RWPE1 (cell line): ENCODE measurements at regions not wholly inside any gene's neighbourhood (a gene's known extent, or its start where the extent isn't known, plus 50 kb on each side); places are given as distances from the start of the nearest gene placed in this dataset.

ENCODE experiments used
- CTCF ChIA-PET: fragments of 350-600 bp; sonication (Branson Sonifier 250); formaldehyde crosslinking; extraction: SDS; loops from one replicate; lab custom pipeline; 2021; lab: Yijun Ruan, JAX
- POLR2A ChIA-PET: fragments of 400-600 bp; formaldehyde crosslinking; extraction: SDS; loops from one replicate; lab custom pipeline; 2020; ENCODE audit warnings: antibody characterized with exemption; ENCODE audit not compliant: low non-redundant PET; lab: Yijun Ruan, JAX
- DNase-seq: peaks from one replicate; pipeline ENCODE4 v3.0.0; 2012; ENCODE audit warnings: low spot score
- H3K27ac ChIP-seq: fragments of 450-650 bp; 2 replicates; pipeline ENCODE4 v1.5.1; 2017
- TF ChIP-seq, protein P1 (sequence below): fragments of 450-650 bp; conservative IDR thresholded peaks from 2 replicates; pipeline ENCODE4 v1.5.1; 2017; ENCODE audit warnings: low read depth, mild to moderate bottlenecking

DNA sequence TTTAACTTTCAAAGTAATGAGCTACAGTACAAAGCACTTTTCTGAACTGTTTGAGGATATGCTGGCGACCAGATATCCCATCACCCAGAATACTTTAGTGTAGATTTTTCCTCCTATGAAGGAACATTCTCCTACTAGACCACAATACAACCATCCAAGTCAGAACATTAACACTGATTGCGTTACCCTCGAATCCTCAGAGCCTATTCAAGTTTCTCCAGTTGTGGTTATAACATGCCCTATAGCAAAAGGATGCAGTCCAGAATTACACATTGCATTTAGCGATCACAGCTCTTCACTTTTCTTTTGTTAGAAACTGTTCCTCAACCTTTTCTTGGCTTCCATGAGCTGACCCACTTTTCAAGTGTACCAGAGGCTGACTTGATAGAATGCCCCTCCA, 87.4 kb upstream of the SOX4 start:
- DNase-seq: no peak
- ChIA-PET POLR2A (no interaction called here), CTCF (interaction anchor here (0.9 kb wide), 1 partner anchor 82 kb away, joined by 4 read pairs; no protein-coding TSS in a partner anchor)
- TF ChIP-seq, protein P1, sequence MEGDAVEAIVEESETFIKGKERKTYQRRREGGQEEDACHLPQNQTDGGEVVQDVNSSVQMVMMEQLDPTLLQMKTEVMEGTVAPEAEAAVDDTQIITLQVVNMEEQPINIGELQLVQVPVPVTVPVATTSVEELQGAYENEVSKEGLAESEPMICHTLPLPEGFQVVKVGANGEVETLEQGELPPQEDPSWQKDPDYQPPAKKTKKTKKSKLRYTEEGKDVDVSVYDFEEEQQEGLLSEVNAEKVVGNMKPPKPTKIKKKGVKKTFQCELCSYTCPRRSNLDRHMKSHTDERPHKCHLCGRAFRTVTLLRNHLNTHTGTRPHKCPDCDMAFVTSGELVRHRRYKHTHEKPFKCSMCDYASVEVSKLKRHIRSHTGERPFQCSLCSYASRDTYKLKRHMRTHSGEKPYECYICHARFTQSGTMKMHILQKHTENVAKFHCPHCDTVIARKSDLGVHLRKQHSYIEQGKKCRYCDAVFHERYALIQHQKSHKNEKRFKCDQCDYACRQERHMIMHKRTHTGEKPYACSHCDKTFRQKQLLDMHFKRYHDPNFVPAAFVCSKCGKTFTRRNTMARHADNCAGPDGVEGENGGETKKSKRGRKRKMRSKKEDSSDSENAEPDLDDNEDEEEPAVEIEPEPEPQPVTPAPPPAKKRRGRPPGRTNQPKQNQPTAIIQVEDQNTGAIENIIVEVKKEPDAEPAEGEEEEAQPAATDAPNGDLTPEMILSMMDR: no peak
- no peak overlapping the region for H3K27ac ChIP-seq

DNA sequence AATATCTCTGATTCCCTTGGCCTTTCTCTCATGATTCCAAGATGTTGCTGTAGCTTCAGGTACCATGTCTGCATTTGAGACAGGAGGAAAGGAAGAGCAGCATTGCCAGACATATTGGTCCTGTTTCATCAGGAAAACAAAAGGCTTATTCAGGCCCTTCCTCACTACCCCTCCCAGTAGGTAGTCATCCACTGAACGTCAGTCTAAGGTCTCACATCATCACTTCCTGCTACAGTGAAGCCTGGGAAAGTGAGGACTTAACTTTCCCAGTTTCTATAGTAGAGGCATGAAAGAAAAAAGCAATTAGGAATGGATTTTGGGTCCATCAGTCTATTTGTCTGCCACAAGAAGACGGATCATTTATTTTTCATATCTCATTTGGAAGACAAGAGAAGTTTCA, 85.7 kb upstream of the SOX4 start:
- CTCF ChIA-PET: no interaction called here

DNA sequence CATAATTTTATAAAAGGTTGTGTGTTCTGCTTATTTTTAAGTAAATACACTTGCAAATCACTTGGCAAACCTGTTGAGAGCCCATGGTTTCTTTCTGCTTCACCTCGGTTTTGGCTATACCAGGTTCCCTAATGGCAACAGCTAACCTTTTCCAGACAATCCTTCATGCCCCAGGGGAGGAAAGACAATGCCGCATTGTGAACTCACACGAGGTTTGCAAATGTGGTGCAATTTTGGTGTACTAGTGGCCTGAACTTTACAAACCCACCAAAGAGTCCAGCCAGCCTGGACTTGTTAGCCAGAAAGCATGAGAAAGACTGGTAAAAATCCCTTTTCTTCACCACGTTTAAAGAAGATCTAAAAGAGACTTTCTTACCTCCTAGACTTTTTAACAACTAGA, 84.8 kb upstream of the SOX4 start:
- DNase-seq: no peak
- TF ChIP-seq, protein P1: no peak
- POLR2A ChIA-PET: no interaction called here
- H3K27ac ChIP-seq: no peak overlapping the region
- CTCF ChIA-PET: no interaction called here

More for the DNA sequence above, 85.7 kb upstream of the SOX4 start:
- POLR2A ChIA-PET: interaction anchor here (0.6 kb wide), 1 partner anchor 276 kb away, joined by 15 read pairs; no protein-coding TSS in a partner anchor
- DNase-seq: no peak
- H3K27ac ChIP-seq: no peak overlapping the region
- TF ChIP-seq, protein P1: no peak

DNA sequence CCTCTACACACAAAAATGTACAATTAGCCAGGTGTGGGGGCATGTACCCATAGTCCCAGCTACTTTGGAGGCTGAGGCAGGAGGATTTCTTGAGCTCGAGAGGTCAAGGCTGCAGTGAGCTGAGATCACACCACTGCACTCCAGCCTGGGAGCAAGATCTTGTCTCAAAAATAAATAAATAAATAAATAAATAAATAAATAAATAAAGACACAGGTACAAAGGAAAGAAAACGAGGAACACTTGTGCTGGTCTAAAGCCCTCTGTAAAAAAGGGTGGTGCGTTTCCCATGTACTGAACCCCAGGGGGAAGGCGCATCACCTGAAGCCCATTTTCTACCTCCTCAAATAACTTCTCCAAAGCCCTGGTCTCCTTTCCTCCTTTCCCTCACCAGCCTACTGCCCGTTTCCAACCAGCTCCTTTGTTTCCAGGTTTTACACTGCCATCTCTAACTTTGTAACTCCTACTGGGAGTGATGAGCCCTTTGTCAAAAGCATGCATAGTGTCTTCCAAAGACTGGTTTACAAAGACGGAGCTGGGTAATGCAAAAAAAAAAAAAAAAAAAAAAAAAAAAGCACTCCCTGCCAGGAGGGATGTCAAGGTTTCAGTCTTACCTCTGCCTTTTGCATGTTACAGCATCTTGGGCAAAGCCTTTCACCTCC, 81.5 kb upstream of the SOX4 start:
- ChIA-PET POLR2A (no interaction called here), CTCF (no interaction called here)
- H3K27ac ChIP-seq: no peak overlapping the region
- no peak for DNase-seq
- TF ChIP-seq, protein P1: no peak

DNA sequence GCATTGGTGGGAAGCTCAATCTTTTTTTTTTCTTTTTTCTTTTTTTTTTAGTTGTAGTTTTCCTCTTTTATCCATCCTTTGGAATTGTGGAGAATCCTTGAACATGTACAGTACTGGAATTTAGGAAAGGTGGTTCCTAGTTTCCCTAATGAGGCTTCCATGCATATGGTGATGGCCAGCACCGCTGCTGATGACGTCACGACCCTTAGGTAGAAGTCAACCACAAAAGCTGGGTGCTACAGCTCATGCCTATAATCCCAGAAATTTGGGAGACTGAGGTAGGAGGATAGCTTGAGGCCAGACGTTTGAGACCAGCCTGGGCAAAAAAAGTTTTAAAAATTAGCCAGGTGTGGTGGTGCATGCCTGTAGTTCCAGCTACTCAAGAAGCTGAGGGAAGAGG, 79.3 kb upstream of the SOX4 start:
- TF ChIP-seq, protein P1: no peak
- no peak overlapping the region for H3K27ac ChIP-seq
- CTCF ChIA-PET: interaction anchor here (0.6 kb wide), 1 partner anchor 688 kb away, joined by 3 read pairs; no protein-coding TSS in a partner anchor
- DNase-seq: no peak
- POLR2A ChIA-PET: interaction anchor here (0.7 kb wide), 1 partner anchor 876 kb away, joined by 3 read pairs; no protein-coding TSS in a partner anchor

DNA sequence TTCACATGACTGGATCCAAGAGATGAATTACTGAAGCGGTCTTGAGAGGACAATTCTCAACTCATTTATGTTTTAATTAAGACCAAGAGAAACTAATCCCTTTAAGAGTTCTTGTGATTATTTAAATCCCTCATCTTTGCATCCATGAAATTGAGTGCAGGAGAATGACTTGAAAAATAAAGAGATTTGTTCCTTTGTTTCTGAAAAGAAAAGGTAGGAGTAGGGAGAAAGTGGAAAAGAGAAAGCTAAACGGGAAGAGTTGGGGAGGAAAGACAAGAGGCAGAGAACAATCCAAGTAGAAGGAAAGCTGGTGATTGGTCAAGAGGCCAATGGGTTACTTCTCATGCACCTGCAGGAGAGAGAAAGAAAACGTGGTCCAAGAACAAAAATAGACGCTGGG, 75.2 kb upstream of the SOX4 start:
- DNase-seq: no peak
- ChIA-PET POLR2A (no interaction called here), CTCF (no interaction called here)
- TF ChIP-seq, protein P1: no peak
- H3K27ac ChIP-seq: no peak overlapping the region
